GM12878 (cell line): ENCODE measurements at regions not wholly inside any gene's neighbourhood (a gene's known extent, or its start where the extent isn't known, plus 50 kb on each side); places are given as distances from the start of the nearest gene placed in this dataset.

Experiments
- ATF2 ChIP-seq: IDR thresholded peaks from 2 replicates; pipeline ENCODE4 v1.6.1; 2012; ENCODE audit warnings: low read length, inconsistent platforms
- ATF3 ChIP-seq: IDR thresholded peaks from 2 replicates; pipeline ENCODE4 v1.6.1; 2011; ENCODE audit warnings: low read depth, mild to moderate bottlenecking, low read length, moderate library complexity, borderline replicate concordance; ENCODE audit errors: extremely low read depth
- BMI1 ChIP-seq: fragments of 450-650 bp; IDR thresholded peaks from 2 replicates; pipeline ENCODE4 v1.6.1; 2016; ENCODE audit warnings: mild to moderate bottlenecking, moderate library complexity, borderline replicate concordance
- CTCF ChIP-seq, 3 experiments: IDR thresholded peaks in 2 of 3; conservative IDR thresholded peaks in 1 of 3; 2 replicates each; pipeline ENCODE4 v1.5.1; 2011; ENCODE audit warnings: low read depth in 3 of 3, low read length in 3 of 3, mild to moderate bottlenecking in 3 of 3, control low read depth in 2 of 3, moderate library complexity in 2 of 3, inconsistent platforms in 1 of 3, mixed read lengths in 1 of 3; ENCODE audit not compliant: control insufficient read depth in 2 of 3, insufficient read depth in 1 of 3; ENCODE audit errors: extremely low read depth in 1 of 3
- HDAC6 ChIP-seq: fragments of 200-600 bp; sonication (generic); IDR thresholded peaks from one replicate; pipeline ENCODE4 v1.8.0; 2017; ENCODE audit warnings: antibody characterized with exemption; ENCODE audit not compliant: unreplicated experiment
- HDGF ChIP-seq: fragments of 450-650 bp; IDR thresholded peaks from 2 replicates; pipeline ENCODE4 v1.6.1; 2016; ENCODE audit warnings: antibody characterized with exemption
- IKZF1 ChIP-seq: fragments of 450-650 bp; conservative IDR thresholded peaks from 2 replicates; pipeline ENCODE4 v1.6.1; 2017; ENCODE audit warnings: antibody characterized with exemption, mild to moderate bottlenecking
- KDM1A ChIP-seq: fragments of 200-600 bp; sonication (generic); IDR thresholded peaks from 2 replicates; pipeline ENCODE4 v1.6.1; 2016; ENCODE audit warnings: borderline replicate concordance
- NFIC ChIP-seq: IDR thresholded peaks from 2 replicates; pipeline ENCODE4 v1.6.1; 2012; ENCODE audit warnings: low read depth, mild to moderate bottlenecking, inconsistent platforms, low read length, moderate library complexity
- NR2C1 ChIP-seq: fragments of 450-650 bp; IDR thresholded peaks from 2 replicates; pipeline ENCODE4 v1.6.1; 2017; ENCODE audit warnings: antibody characterized with exemption, mild to moderate bottlenecking, moderate library complexity
- POLR2A ChIP-seq: IDR thresholded peaks from 2 replicates; pipeline ENCODE4 v1.6.1; 2011; ENCODE audit warnings: low read depth, mild to moderate bottlenecking, low read length
- SMARCA5 ChIP-seq: fragments of 450-650 bp; IDR thresholded peaks from 2 replicates; pipeline ENCODE4 v1.6.1; 2017; ENCODE audit warnings: mild to moderate bottlenecking
- ZNF24 ChIP-seq: fragments of 450-650 bp; IDR thresholded peaks from 2 replicates; pipeline ENCODE4 v1.6.1; 2017; ENCODE audit warnings: antibody characterized with exemption, mild to moderate bottlenecking

GRCh38 chr16:65744401-65744800 is 622.1 kb upstream of the CDH5 start:
- TF ChIP-seq NFIC (no peak), CTCF (IDR thresholded peaks at IDR 0.05 in 2 of 3, conservative IDR thresholded peaks at IDR 0.05 in 1 of 3; ENCODE audit: control insufficient read depth in 2 of 3, extremely low read depth in 1 of 3, insufficient read depth in 1 of 3, low read depth in 3 of 3, low read length in 3 of 3) (no peak), HDGF (no peak), BMI1 (no peak), ATF3 (no peak), ZNF24 (no peak), HDAC6 (no peak), IKZF1 (no peak), NR2C1 (no peak), ATF2 (no peak), KDM1A (no peak), POLR2A (no peak), SMARCA5 (no peak)
